GM12872 (cell line): ENCODE measurements at regions not wholly inside any gene's neighbourhood (a gene's known extent, or its start where the extent isn't known, plus 50 kb on each side); places are given as distances from the start of the nearest gene placed in this dataset.

Experiments
- CTCF ChIP-seq: IDR thresholded peaks from 3 replicates; pipeline ENCODE4 v1.5.1; 2011; ENCODE audit warnings: low read depth, mild to moderate bottlenecking, low read length, moderate library complexity; ENCODE audit not compliant: insufficient read depth

GRCh38 chr17:77307479-77308198, 166.9 kb downstream of the SEC14L1 start:
- no peak for TF ChIP-seq CTCF

- TF ChIP-seq CTCF, result no peak
Observed at GRCh38 chr17:77308861-77309726, 168.3 kb downstream of the SEC14L1 start.

- TF ChIP-seq CTCF, result no peak
Observed at GRCh38 chr17:77310336-77310735, 169.6 kb downstream of the SEC14L1 start.

- no peak for TF ChIP-seq CTCF
Observed at GRCh38 chr17:77311371-77311981, 170.7 kb downstream of the SEC14L1 start.

- TF ChIP-seq CTCF, result no peak
Observed at GRCh38 chr17:77312061-77312701, 171.4 kb downstream of the SEC14L1 start.

GRCh38 chr17:77312786-77313599, 172.2 kb downstream of the SEC14L1 start:
- TF ChIP-seq CTCF, result no peak

GRCh38 chr17:77313831-77314230, 173.1 kb downstream of the SEC14L1 start:
- TF ChIP-seq CTCF, result no peak
